ENCODE measurements at regions not wholly inside any gene's neighbourhood (a gene's known extent, or its start where the extent isn't known, plus 50 kb on each side); places are given as distances from the start of the nearest gene placed in this dataset.

DNA sequence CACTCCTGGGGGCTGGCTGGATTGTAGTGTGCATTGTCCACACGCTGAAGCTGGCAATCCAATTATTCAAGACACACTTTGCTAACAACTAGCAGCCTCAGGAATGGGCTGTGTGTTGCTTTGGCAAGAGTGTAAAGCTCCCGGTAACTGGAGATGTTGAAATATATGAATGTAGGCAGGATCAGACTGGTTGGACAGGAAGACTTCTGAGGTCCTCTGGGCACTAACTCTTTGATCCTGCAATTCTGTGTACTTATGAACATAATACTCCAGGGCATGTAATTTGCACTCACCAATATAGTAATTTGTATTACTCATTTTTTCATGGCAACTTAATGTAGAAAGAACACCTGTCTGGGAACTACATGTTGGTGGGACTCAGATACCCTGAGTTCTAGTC, 106.7 kb upstream of the SLC28A3 start:
- TF ChIP-seq, protein P1, sequence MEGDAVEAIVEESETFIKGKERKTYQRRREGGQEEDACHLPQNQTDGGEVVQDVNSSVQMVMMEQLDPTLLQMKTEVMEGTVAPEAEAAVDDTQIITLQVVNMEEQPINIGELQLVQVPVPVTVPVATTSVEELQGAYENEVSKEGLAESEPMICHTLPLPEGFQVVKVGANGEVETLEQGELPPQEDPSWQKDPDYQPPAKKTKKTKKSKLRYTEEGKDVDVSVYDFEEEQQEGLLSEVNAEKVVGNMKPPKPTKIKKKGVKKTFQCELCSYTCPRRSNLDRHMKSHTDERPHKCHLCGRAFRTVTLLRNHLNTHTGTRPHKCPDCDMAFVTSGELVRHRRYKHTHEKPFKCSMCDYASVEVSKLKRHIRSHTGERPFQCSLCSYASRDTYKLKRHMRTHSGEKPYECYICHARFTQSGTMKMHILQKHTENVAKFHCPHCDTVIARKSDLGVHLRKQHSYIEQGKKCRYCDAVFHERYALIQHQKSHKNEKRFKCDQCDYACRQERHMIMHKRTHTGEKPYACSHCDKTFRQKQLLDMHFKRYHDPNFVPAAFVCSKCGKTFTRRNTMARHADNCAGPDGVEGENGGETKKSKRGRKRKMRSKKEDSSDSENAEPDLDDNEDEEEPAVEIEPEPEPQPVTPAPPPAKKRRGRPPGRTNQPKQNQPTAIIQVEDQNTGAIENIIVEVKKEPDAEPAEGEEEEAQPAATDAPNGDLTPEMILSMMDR (IDR thresholded peaks at IDR 0.05; ENCODE audit: insufficient read depth, low read depth, low read length): no peak
- TF ChIP-seq EZH2 (IDR thresholded peaks at IDR 0.05; ENCODE audit: insufficient read depth, low read length): no peak
